ENCODE measurements at regions not wholly inside any gene's neighbourhood (a gene's known extent, or its start where the extent isn't known, plus 50 kb on each side); places are given as distances from the start of the nearest gene placed in this dataset.

GRCh38 chr10:128865436-128866195, 601.4 kb upstream of the MGMT start:
- Mint-ChIP-seq H3K36me3 (ENCODE audit: insufficient read depth) (no peaks in the 10 kb centered on the region), H3K27ac (no peak overlapping the region), H3K4me1 (ENCODE audit: low read depth in 2 of 2) (no peaks in the 10 kb centered on the region), H3K9me3 (peaks cover 0 to 8% of the 10 kb centered on the region in 2 donors), H3K4me3 (no peak overlapping the region), H3K27me3 (peaks cover 0 to 28% of the 10 kb centered on the region in 2 donors)
- ATAC-seq (replicated peaks), result no peak
- DNase-seq, result no peak

GRCh38 chr10:128866551-128866950, 600.5 kb upstream of the MGMT start:
- no peaks in the 10 kb centered on the region for H3K36me3 Mint-ChIP-seq (ENCODE audit: insufficient read depth)
- peaks cover 0 to 8% of the 10 kb centered on the region in 2 donors for H3K9me3 Mint-ChIP-seq
- H3K27ac Mint-ChIP-seq, result no peak overlapping the region
- ATAC-seq (replicated peaks) (no peak), DNase-seq (no peak)
- H3K4me3 Mint-ChIP-seq, result no peak overlapping the region
- peaks cover 0 to 19% of the 10 kb centered on the region in 2 donors for H3K27me3 Mint-ChIP-seq
- no peaks in the 10 kb centered on the region for H3K4me1 Mint-ChIP-seq (ENCODE audit: low read depth in 2 of 2)

GRCh38 chr10:128867210-128867609, 599.8 kb upstream of the MGMT start:
- DNase-seq (no peak), ATAC-seq (replicated peaks) (no peak)
- Mint-ChIP-seq H3K27me3 (peaks cover 0 to 12% of the 10 kb centered on the region in 2 donors), H3K4me3 (no peak overlapping the region), H3K9me3 (peaks cover 0 to 8% of the 10 kb centered on the region in 2 donors), H3K27ac (no peak overlapping the region), H3K36me3 (ENCODE audit: insufficient read depth) (no peaks in the 10 kb centered on the region), H3K4me1 (ENCODE audit: low read depth in 2 of 2) (no peaks in the 10 kb centered on the region)

GRCh38 chr10:128867819-128868218, 599.2 kb upstream of the MGMT start:
- peaks cover 0 to 8% of the 10 kb centered on the region in 2 donors for H3K9me3 Mint-ChIP-seq
- no peak overlapping the region for H3K27ac Mint-ChIP-seq

GRCh38 chr10:128868481-128868880, 598.6 kb upstream of the MGMT start:
- Mint-ChIP-seq H3K9me3 (peaks cover 0 to 8% of the 10 kb centered on the region in 2 donors), H3K27me3 (peaks cover 0 to 8% of the 10 kb centered on the region in 2 donors), H3K4me1 (ENCODE audit: low read depth in 2 of 2) (no peaks in the 10 kb centered on the region), H3K27ac (no peak overlapping the region), H3K36me3 (ENCODE audit: insufficient read depth) (no peaks in the 10 kb centered on the region), H3K4me3 (no peak overlapping the region)
- DNase-seq (no peak), ATAC-seq (replicated peaks) (no peak)

More at GRCh38 chr10:128867819-128868218, 599.2 kb upstream of the MGMT start:
- Mint-ChIP-seq H3K4me1 (ENCODE audit: low read depth in 2 of 2) (no peaks in the 10 kb centered on the region), H3K4me3 (no peak overlapping the region), H3K36me3 (ENCODE audit: insufficient read depth) (no peaks in the 10 kb centered on the region), H3K27me3 (peaks cover 0 to 8% of the 10 kb centered on the region in 2 donors)
- DNase-seq, result no peak
- no peak for ATAC-seq (replicated peaks)

GRCh38 chr10:128869101-128869749, 597.8 kb upstream of the MGMT start:
- H3K4me3 Mint-ChIP-seq, result no peak overlapping the region
- peaks cover 0 to 8% of the 10 kb centered on the region in 2 donors for H3K27me3 Mint-ChIP-seq
- H3K9me3 Mint-ChIP-seq, result peaks cover 0 to 8% of the 10 kb centered on the region in 2 donors
- no peaks in the 10 kb centered on the region for H3K4me1 Mint-ChIP-seq (ENCODE audit: low read depth in 2 of 2)
- DNase-seq, result no peak
- no peak overlapping the region for H3K27ac Mint-ChIP-seq
- no peak for ATAC-seq (replicated peaks)
- no peaks in the 10 kb centered on the region for H3K36me3 Mint-ChIP-seq (ENCODE audit: insufficient read depth)

- H3K36me3 Mint-ChIP-seq (ENCODE audit: insufficient read depth), result no peaks in the 10 kb centered on the region
- H3K4me3 Mint-ChIP-seq, result no peak overlapping the region
- H3K27ac Mint-ChIP-seq, result no peak overlapping the region
- H3K27me3 Mint-ChIP-seq, result peaks cover 4 to 8% of the 10 kb centered on the region in 2 donors
- H3K4me1 Mint-ChIP-seq (ENCODE audit: low read depth in 2 of 2), result no peaks in the 10 kb centered on the region
- ATAC-seq (replicated peaks) (no peak), DNase-seq (no peak)
- H3K9me3 Mint-ChIP-seq, result peaks cover 0 to 8% of the 10 kb centered on the region in 2 donors
Observed at GRCh38 chr10:128870830-128871597, 596.0 kb upstream of the MGMT start.

- Mint-ChIP-seq H3K4me3 (no peak overlapping the region), H3K9me3 (peaks cover 0 to 8% of the 10 kb centered on the region in 2 donors), H3K4me1 (ENCODE audit: low read depth in 2 of 2) (no peaks in the 10 kb centered on the region), H3K27ac (no peak overlapping the region), H3K36me3 (ENCODE audit: insufficient read depth) (no peaks in the 10 kb centered on the region), H3K27me3 (peaks cover 4 to 15% of the 10 kb centered on the region in 2 donors)
- DNase-seq, result no peak
- ATAC-seq (replicated peaks), result no peak
Observed at GRCh38 chr10:128871671-128872231, 595.3 kb upstream of the MGMT start.

GRCh38 chr10:128873411-128874054, 593.5 kb upstream of the MGMT start:
- ATAC-seq (replicated peaks) (no peak), DNase-seq (no peak)
- no peaks in the 10 kb centered on the region for H3K4me1 Mint-ChIP-seq (ENCODE audit: low read depth in 2 of 2)
- H3K27ac Mint-ChIP-seq, result no peak overlapping the region
- H3K27me3 Mint-ChIP-seq, result peaks cover 4 to 16% of the 10 kb centered on the region in 2 donors
- no peaks in the 10 kb centered on the region for H3K36me3 Mint-ChIP-seq (ENCODE audit: insufficient read depth)
- H3K9me3 Mint-ChIP-seq, result peaks cover 0 to 12% of the 10 kb centered on the region in 2 donors
- no peak overlapping the region for H3K4me3 Mint-ChIP-seq

- Mint-ChIP-seq H3K4me3 (no peak overlapping the region), H3K9me3 (peaks cover 0 to 12% of the 10 kb centered on the region in 2 donors), H3K27me3 (peaks cover 4 to 22% of the 10 kb centered on the region in 2 donors), H3K27ac (no peak overlapping the region), H3K4me1 (ENCODE audit: low read depth in 2 of 2) (no peaks in the 10 kb centered on the region), H3K36me3 (ENCODE audit: insufficient read depth) (no peaks in the 10 kb centered on the region)
- ATAC-seq (replicated peaks) (no peak), DNase-seq (no peak)
Observed at GRCh38 chr10:128874331-128874730, 592.7 kb upstream of the MGMT start.

- Mint-ChIP-seq H3K36me3 (ENCODE audit: insufficient read depth) (no peaks in the 10 kb centered on the region), H3K9me3 (peaks cover 0 to 12% of the 10 kb centered on the region in 2 donors), H3K27me3 (peaks cover 4 to 24% of the 10 kb centered on the region in 2 donors), H3K4me1 (ENCODE audit: low read depth in 2 of 2) (no peaks in the 10 kb centered on the region), H3K27ac (no peak overlapping the region), H3K4me3 (no peak overlapping the region)
- DNase-seq (no peak), ATAC-seq (replicated peaks) (no peak)
Observed at GRCh38 chr10:128875030-128875744, 591.9 kb upstream of the MGMT start.

- Mint-ChIP-seq H3K9me3 (peaks cover 3 to 18% of the 10 kb centered on the region in 2 donors), H3K27ac (no peak overlapping the region), H3K27me3 (peaks cover 8 to 24% of the 10 kb centered on the region in 2 donors), H3K4me3 (no peak overlapping the region), H3K4me1 (ENCODE audit: low read depth in 2 of 2) (no peaks in the 10 kb centered on the region), H3K36me3 (ENCODE audit: insufficient read depth) (no peaks in the 10 kb centered on the region)
- DNase-seq (no peak), ATAC-seq (replicated peaks) (no peak)
Observed at GRCh38 chr10:128875956-128876736, 590.9 kb upstream of the MGMT start.

Measured in effector memory CD8-positive, alpha-beta T cell (primary cell).